MM.1S (cell line): ENCODE measurements at regions not wholly inside any gene's neighbourhood (a gene's known extent, or its start where the extent isn't known, plus 50 kb on each side); places are given as distances from the start of the nearest gene placed in this dataset.

Source experiments
- DNase-seq: peaks from one replicate; pipeline ENCODE4 v3.0.0-alpha.2; 2015
- H2AFZ ChIP-seq: fragments of 300-600 bp; sonication (generic); 2 replicates; pipeline ENCODE4 v1.6.0; 2016; ENCODE audit warnings: antibody characterized with exemption, low read length
- H3F3A ChIP-seq: fragments of 300-600 bp; sonication (generic); 2 replicates; pipeline ENCODE4 v1.6.1; 2016; ENCODE audit warnings: mild to moderate bottlenecking, antibody characterized with exemption, low read length, moderate library complexity, mixed read lengths; ENCODE audit not compliant: insufficient read depth
- H3K27ac ChIP-seq: fragments of 300-600 bp; sonication (generic); 2 replicates; pipeline ENCODE4 v1.5.1; 2016; ENCODE audit warnings: mild to moderate bottlenecking, low read length
- H3K27me3 ChIP-seq: fragments of 300-600 bp; sonication (generic); replicated peaks from 2 replicates; pipeline ENCODE4 v1.6.0; 2016; ENCODE audit warnings: low read length; ENCODE audit not compliant: insufficient read depth
- H3K36me3 ChIP-seq: fragments of 300-600 bp; sonication (generic); replicated peaks from 2 replicates; pipeline ENCODE4 v1.6.1; 2016; ENCODE audit warnings: mild to moderate bottlenecking, low read length, mixed read lengths; ENCODE audit not compliant: insufficient read depth
- H3K4me1 ChIP-seq: fragments of 300-600 bp; sonication (generic); 2 replicates; pipeline ENCODE4 v1.6.1; 2016; ENCODE audit warnings: low read length, mixed read lengths
- H3K4me2 ChIP-seq: fragments of 300-600 bp; sonication (generic); 2 replicates; pipeline ENCODE4 v1.6.0; 2016; ENCODE audit warnings: low read depth, low read length
- H3K4me3 ChIP-seq: fragments of 300-600 bp; sonication (generic); 2 replicates; pipeline ENCODE4 v1.5.1; 2016; ENCODE audit warnings: low read length, mixed read lengths
- H3K79me2 ChIP-seq: fragments of 300-600 bp; sonication (generic); 2 replicates; pipeline ENCODE4 v1.6.1; 2016; ENCODE audit warnings: mixed run types, low read length, mixed read lengths
- H3K9ac ChIP-seq: fragments of 300-600 bp; sonication (generic); 2 replicates; pipeline ENCODE4 v1.6.1; 2016; ENCODE audit warnings: low read length, mixed read lengths
- H3K9me2 ChIP-seq: fragments of 300-600 bp; sonication (generic); replicated peaks from 2 replicates; pipeline ENCODE4 v1.6.1; 2016; ENCODE audit warnings: mild to moderate bottlenecking, low read length, mixed read lengths; ENCODE audit not compliant: insufficient read depth
- H3K9me3 ChIP-seq: fragments of 300-600 bp; sonication (generic); replicated peaks from 2 replicates; pipeline ENCODE4 v1.6.1; 2016; ENCODE audit warnings: mild to moderate bottlenecking, low read length, mixed read lengths; ENCODE audit not compliant: insufficient read depth
- H4K20me1 ChIP-seq: fragments of 300-600 bp; sonication (generic); 2 replicates; pipeline ENCODE4 v1.6.1; 2016; ENCODE audit warnings: mild to moderate bottlenecking, low read length, moderate library complexity, mixed read lengths; ENCODE audit not compliant: insufficient read depth
- CTCF ChIP-seq: fragments of 300-600 bp; sonication (generic); IDR thresholded peaks from 2 replicates; pipeline ENCODE4 v1.5.1; 2016; ENCODE audit warnings: antibody characterized with exemption, low read length, mixed read lengths
- EZH2 ChIP-seq: fragments of 300-600 bp; sonication (generic); optimal IDR thresholded peaks from 2 replicates; pipeline ENCODE3; 2017; ENCODE audit warnings: low read depth, mild to moderate bottlenecking, antibody characterized with exemption, low read length, mixed read lengths
- EZH2phosphoT487 ChIP-seq: fragments of 300-600 bp; sonication (generic); IDR thresholded peaks from 2 replicates; pipeline ENCODE4 v1.6.1; 2018; ENCODE audit warnings: antibody characterized with exemption, low read length

- Histone ChIP-seq H3F3A (peaks cover 48% of the 10 kb centered on the region), H3K9me3 (no peaks in the 10 kb centered on the region), H3K27ac (peak overlapping the region; percentile 99), H3K4me1 (peaks cover 24% of the 10 kb centered on the region), H3K4me2 (peak overlapping the region; percentile 94), H2AFZ (no peak overlapping the region), H3K27me3 (no peaks in the 10 kb centered on the region), H4K20me1 (no peaks in the 10 kb centered on the region), H3K36me3 (no peaks in the 10 kb centered on the region), H3K9ac (peak overlapping the region; percentile 94), H3K9me2 (no peaks in the 10 kb centered on the region), H3K79me2 (no peaks in the 10 kb centered on the region), H3K4me3 (peak overlapping the region; percentile 71)
- no peak for TF ChIP-seq CTCF
- no peak for TF ChIP-seq EZH2phosphoT487
- TF ChIP-seq EZH2, result no peak
- peak; percentile 98 for DNase-seq
These were observed 114.8 kb upstream of the PRSS16 start for GRCh38 chr6:27132532-27133280.

GRCh38 chr6:27133281-27134227 lies 113.9 kb upstream of the PRSS16 start:
- H3K9me2 ChIP-seq, result no peaks in the 10 kb centered on the region
- H3K4me2 ChIP-seq, result peak overlapping the region; percentile 90
- peaks cover 27% of the 10 kb centered on the region for H3K4me1 ChIP-seq
- no peaks in the 10 kb centered on the region for H4K20me1 ChIP-seq
- peak; percentile 85 for DNase-seq
- no peak for TF ChIP-seq CTCF
- no peak for TF ChIP-seq EZH2phosphoT487
- no peak for TF ChIP-seq EZH2
- no peaks in the 10 kb centered on the region for H3K27me3 ChIP-seq
- no peaks in the 10 kb centered on the region for H3K79me2 ChIP-seq
- H3K36me3 ChIP-seq, result no peaks in the 10 kb centered on the region
- peak overlapping the region; percentile 71 for H3K4me3 ChIP-seq
- peak overlapping the region; percentile 99 for H3K27ac ChIP-seq
- H3K9ac ChIP-seq, result peak overlapping the region; percentile 94
- H2AFZ ChIP-seq, result peak overlapping the region; percentile 52
- peaks cover 48% of the 10 kb centered on the region for H3F3A ChIP-seq
- no peaks in the 10 kb centered on the region for H3K9me3 ChIP-seq

- Histone ChIP-seq H3K9me3 (no peaks in the 10 kb centered on the region), H2AFZ (no peak overlapping the region), H3K4me2 (no peak overlapping the region), H3K9me2 (no peaks in the 10 kb centered on the region), H3K9ac (no peak overlapping the region), H3K4me1 (peaks cover 24% of the 10 kb centered on the region), H3K27ac (no peak overlapping the region), H3K4me3 (no peak overlapping the region), H3K36me3 (no peaks in the 10 kb centered on the region), H4K20me1 (no peaks in the 10 kb centered on the region), H3K27me3 (no peaks in the 10 kb centered on the region), H3F3A (peaks cover 62% of the 10 kb centered on the region), H3K79me2 (no peaks in the 10 kb centered on the region)
- TF ChIP-seq CTCF, result no peak
- no peak for TF ChIP-seq EZH2phosphoT487
- TF ChIP-seq EZH2, result no peak
- no peak for DNase-seq
These were observed 112.3 kb upstream of the PRSS16 start for GRCh38 chr6:27135087-27135657.
